AG10803 (cell line): ENCODE measurements at regions not wholly inside any gene's neighbourhood (a gene's known extent, or its start where the extent isn't known, plus 50 kb on each side); places are given as distances from the start of the nearest gene placed in this dataset.

ENCODE experiments used
- DNase-seq: peaks from one replicate; pipeline ENCODE4 v3.0.0; 2010; ENCODE audit warnings: low read depth
- H3K4me3 ChIP-seq: 2 replicates; pipeline ENCODE4 v1.5.1; 2011; ENCODE audit warnings: mild to moderate bottlenecking, low read length, control low read depth
- TF ChIP-seq, protein P1 (sequence below): conservative IDR thresholded peaks from 2 replicates; pipeline ENCODE4 v1.5.1; 2011; ENCODE audit warnings: mild to moderate bottlenecking, low read length, control low read depth, inconsistent platforms

DNA sequence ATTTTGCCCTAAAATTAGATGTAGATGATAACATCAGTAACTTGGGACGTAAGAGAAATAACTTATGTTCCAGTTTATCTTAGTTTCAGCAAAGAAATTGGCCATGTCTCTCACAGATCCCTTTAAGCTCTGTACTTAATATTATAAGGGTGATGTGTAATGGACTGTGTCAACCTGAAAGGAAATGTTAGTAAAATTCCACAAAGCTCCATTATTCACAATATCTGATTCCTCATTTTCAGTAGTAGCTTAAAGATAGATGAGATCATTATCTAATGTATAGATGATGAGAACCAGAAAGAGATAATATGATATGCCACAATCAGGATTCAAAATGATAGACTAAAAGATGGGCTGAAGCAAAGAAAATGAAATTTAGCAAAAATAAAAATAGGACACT, 316.8 kb upstream of the CHRM2 start:
- DNase-seq: no peak
- H3K4me3 ChIP-seq: no peak overlapping the region
- TF ChIP-seq, protein P1, sequence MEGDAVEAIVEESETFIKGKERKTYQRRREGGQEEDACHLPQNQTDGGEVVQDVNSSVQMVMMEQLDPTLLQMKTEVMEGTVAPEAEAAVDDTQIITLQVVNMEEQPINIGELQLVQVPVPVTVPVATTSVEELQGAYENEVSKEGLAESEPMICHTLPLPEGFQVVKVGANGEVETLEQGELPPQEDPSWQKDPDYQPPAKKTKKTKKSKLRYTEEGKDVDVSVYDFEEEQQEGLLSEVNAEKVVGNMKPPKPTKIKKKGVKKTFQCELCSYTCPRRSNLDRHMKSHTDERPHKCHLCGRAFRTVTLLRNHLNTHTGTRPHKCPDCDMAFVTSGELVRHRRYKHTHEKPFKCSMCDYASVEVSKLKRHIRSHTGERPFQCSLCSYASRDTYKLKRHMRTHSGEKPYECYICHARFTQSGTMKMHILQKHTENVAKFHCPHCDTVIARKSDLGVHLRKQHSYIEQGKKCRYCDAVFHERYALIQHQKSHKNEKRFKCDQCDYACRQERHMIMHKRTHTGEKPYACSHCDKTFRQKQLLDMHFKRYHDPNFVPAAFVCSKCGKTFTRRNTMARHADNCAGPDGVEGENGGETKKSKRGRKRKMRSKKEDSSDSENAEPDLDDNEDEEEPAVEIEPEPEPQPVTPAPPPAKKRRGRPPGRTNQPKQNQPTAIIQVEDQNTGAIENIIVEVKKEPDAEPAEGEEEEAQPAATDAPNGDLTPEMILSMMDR: no peak

DNA sequence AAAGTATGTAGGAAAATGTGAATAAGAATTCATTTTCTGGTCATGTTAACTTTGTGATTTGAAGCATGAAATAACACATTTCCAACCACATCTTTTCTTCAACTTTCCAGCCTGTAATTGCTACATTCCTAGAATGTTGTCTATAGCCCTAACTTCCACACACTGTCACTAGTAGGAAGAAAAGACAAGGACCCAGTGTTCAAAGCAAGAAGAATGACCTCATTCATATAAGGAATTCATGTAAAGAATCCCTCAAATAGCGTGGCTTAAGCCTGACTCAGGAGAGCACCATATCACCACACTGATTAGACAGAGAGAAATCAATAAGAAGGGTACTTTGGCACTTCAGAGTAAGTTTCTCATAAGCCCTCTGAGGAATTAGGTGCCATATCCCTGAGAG, 318.7 kb upstream of the CHRM2 start:
- DNase-seq: no peak
- H3K4me3 ChIP-seq: no peak overlapping the region
- TF ChIP-seq, protein P1: no peak

DNA sequence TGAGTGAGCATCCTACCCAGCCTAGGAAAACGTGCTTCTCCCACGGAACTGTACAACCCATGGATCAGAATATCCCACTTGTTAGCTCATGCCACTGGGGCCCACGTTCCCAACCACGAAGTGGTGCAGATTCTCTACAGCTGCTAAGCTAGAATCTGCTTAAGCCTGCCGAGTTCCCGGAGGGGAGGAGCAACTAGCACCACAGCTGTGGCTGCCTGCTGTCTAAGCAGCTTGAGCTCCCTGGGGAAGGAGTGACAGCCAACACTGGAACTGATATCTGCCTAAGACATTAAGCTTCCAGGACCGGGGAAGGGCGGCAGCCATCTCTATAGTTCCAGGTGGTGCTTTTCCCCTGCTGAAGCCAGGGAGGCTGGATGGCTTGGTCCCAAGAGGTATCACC, 334.7 kb upstream of the CHRM2 start:
- no peak overlapping the region for H3K4me3 ChIP-seq
- TF ChIP-seq, protein P1: no peak
- DNase-seq: no peak

DNA sequence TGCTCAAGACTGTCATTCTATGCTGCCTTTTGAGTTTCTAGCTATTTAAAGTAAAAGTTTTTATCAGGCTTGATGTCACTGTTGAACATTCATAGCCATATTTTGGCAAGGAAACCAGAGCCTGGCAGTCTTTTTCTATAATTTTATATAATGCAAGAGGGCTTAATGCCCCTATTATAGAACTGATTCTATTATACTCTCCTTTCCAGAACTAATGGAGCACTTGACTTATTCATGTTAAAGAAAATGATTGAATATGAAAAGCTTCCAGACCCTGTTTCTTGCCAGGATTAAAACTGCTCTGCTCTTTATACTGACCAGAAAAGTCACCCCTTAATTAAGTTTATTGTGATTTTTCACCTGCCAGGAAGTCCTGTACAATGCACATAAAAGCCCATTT, 337.6 kb upstream of the CHRM2 start:
- no peak for DNase-seq
- TF ChIP-seq, protein P1: no peak
- H3K4me3 ChIP-seq: no peak overlapping the region

DNA sequence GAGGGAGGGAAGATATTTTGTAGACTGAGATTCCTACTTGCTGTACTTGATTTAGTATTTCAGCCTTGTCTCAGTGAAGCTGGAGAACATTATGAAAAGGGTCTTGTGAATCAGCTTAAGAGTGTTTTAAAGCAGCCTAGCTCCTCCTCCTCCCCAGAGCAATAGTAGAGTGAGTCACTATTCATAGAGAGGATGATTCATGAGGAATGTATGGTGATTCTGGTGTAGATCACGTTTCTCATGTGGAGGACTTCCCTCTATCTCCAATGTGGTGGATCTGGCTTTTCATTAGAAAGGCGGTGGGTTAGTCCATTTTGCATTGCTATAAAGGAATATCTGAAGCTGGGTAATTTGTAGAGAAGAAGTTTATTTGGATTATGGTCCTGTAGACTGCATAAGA, 340.1 kb upstream of the CHRM2 start:
- H3K4me3 ChIP-seq: no peak overlapping the region
- peak; percentile 67 for DNase-seq
- TF ChIP-seq, protein P1: no peak

DNA sequence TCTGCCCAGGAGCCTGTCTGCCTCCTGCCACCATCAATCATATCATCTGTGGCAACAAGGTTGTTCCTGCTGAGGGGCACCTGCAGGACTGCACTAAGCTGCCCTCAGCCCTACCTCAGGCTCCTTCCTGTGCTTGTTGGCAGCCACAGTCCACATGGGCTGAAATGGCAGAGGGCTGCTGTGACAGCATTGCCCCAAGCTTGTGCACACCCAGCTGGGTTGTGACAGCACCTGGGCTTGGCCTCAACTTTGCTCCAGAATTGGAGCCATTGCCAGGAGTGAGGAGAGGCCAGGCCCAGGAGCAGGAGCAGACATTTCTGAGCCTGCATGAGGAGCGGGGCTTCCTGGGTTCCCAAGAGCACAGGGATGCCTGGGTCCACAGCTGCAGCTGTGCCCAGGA, 340.9 kb upstream of the CHRM2 start:
- TF ChIP-seq, protein P1: no peak
- no peak overlapping the region for H3K4me3 ChIP-seq

DNA sequence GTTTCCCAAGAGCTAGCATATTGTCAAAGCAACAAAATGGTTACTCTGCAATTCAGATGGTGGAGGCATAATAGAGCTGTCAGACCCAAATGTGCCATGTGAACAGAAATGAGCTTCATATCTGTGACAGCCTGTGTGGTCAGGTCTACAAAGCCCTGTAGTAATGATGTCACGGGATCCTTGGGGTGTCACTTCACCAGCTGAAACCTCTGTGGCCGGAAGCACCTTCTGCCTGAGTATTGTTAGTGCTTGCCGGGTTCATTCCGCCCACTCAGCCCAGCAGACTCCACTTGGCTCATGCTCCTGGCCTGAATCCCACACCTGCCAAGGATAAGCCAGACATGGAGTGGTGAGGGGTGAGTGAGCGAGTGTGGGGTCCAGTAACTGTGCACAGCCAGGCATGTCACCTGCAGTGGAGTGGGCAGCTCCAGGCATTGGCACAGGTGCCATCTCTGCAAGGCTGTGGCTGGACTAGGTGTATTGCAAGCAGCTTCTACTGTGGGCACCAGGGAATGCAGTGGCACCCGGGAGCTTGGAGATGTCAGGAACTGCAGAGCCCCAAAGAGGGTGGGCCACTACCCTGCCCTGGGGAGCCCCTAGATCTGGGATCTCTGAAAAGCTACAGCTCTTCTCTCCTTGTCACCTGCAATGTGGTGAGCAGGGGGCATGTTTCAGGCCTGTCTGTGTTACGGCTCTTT, 341.9 kb upstream of the CHRM2 start:
- TF ChIP-seq, protein P1: no peak
- no peak for DNase-seq
- no peak overlapping the region for H3K4me3 ChIP-seq

More for the DNA sequence above, 340.9 kb upstream of the CHRM2 start:
- no peak for DNase-seq
